GM21619 (cell line): ENCODE measurements at regions not wholly inside any gene's neighbourhood (a gene's known extent, or its start where the extent isn't known, plus 50 kb on each side); places are given as distances from the start of the nearest gene placed in this dataset.

Experiments used
- ATAC-seq: cut with Tn5 transposase; IDR thresholded peaks from one replicate; pipeline ENCODE4 v1.9.1; 2021; ENCODE audit not compliant: unreplicated experiment

GRCh38 chr4:177569434-177569833, 127.2 kb upstream of the AGA start:
- ATAC-seq, result no peak

- ATAC-seq, result no peak
These were observed 131.3 kb upstream of the AGA start for GRCh38 chr4:177573507-177573906.

GRCh38 chr4:177574446-177574845, 132.2 kb upstream of the AGA start:
- ATAC-seq, result no peak

- ATAC-seq, result no peak
These were observed 137.4 kb upstream of the AGA start for GRCh38 chr4:177579649-177580048.

GRCh38 chr4:177582992-177583391, 140.8 kb upstream of the AGA start:
- ATAC-seq, result no peak

- no peak for ATAC-seq
These were observed 145.8 kb upstream of the AGA start for GRCh38 chr4:177587989-177588388.

- ATAC-seq, result no peak
These were observed 153.1 kb upstream of the AGA start for GRCh38 chr4:177595386-177595785.

GRCh38 chr4:177596035-177596434, 153.8 kb upstream of the AGA start:
- peak; percentile 67 for ATAC-seq

- ATAC-seq, result no peak
These were observed 154.8 kb upstream of the AGA start for GRCh38 chr4:177596991-177597390.

- no peak for ATAC-seq
These were observed 163.0 kb upstream of the AGA start for GRCh38 chr4:177605252-177605651.

- no peak for ATAC-seq
These were observed 164.9 kb upstream of the AGA start for GRCh38 chr4:177607111-177607573.

GRCh38 chr4:177611974-177612664, 169.9 kb upstream of the AGA start:
- ATAC-seq, result no peak

- no peak for ATAC-seq
These were observed 170.4 kb upstream of the AGA start for GRCh38 chr4:177612684-177613083.

- no peak for ATAC-seq
These were observed 190.2 kb upstream of the AGA start for GRCh38 chr4:177632481-177632880.

GRCh38 chr4:177638871-177639270, 196.6 kb upstream of the AGA start:
- ATAC-seq, result no peak

GRCh38 chr4:177640864-177641263, 198.6 kb upstream of the AGA start:
- no peak for ATAC-seq

GRCh38 chr4:177660223-177660622, 218.0 kb upstream of the AGA start:
- ATAC-seq, result no peak

GRCh38 chr4:177667687-177668086, 225.4 kb upstream of the AGA start:
- ATAC-seq, result no peak

GRCh38 chr4:177671387-177671786, 229.2 kb upstream of the AGA start:
- ATAC-seq, result no peak

- no peak for ATAC-seq
These were observed 229.6 kb upstream of the AGA start for GRCh38 chr4:177671845-177672244.

- ATAC-seq, result no peak
These were observed 231.8 kb upstream of the AGA start for GRCh38 chr4:177673985-177674489.

GRCh38 chr4:177680308-177680707, 238.1 kb upstream of the AGA start:
- ATAC-seq, result peak; percentile 64

GRCh38 chr4:177681902-177682301, 239.7 kb upstream of the AGA start:
- no peak for ATAC-seq
